22Rv1 (cell line): ENCODE measurements at regions not wholly inside any gene's neighbourhood (a gene's known extent, or its start where the extent isn't known, plus 50 kb on each side); places are given as distances from the start of the nearest gene placed in this dataset.

Source experiments
- ZFX ChIP-seq: fragments of 450-650 bp; IDR thresholded peaks from 2 replicates; pipeline ENCODE4 v1.6.1; 2017; ENCODE audit warnings: antibody characterized with exemption, borderline replicate concordance
- TF ChIP-seq, protein P1 (sequence below): fragments of 450-650 bp; IDR thresholded peaks from 2 replicates; pipeline ENCODE4 v1.5.1; 2017; ENCODE audit warnings: mild to moderate bottlenecking

GRCh38 chr9:109599131-109599530 lies 101.0 kb upstream of the PTPN3 start:
- TF ChIP-seq, protein P1, sequence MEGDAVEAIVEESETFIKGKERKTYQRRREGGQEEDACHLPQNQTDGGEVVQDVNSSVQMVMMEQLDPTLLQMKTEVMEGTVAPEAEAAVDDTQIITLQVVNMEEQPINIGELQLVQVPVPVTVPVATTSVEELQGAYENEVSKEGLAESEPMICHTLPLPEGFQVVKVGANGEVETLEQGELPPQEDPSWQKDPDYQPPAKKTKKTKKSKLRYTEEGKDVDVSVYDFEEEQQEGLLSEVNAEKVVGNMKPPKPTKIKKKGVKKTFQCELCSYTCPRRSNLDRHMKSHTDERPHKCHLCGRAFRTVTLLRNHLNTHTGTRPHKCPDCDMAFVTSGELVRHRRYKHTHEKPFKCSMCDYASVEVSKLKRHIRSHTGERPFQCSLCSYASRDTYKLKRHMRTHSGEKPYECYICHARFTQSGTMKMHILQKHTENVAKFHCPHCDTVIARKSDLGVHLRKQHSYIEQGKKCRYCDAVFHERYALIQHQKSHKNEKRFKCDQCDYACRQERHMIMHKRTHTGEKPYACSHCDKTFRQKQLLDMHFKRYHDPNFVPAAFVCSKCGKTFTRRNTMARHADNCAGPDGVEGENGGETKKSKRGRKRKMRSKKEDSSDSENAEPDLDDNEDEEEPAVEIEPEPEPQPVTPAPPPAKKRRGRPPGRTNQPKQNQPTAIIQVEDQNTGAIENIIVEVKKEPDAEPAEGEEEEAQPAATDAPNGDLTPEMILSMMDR: no peak
- no peak for TF ChIP-seq ZFX
